ENCODE measurements at regions not wholly inside any gene's neighbourhood (a gene's known extent, or its start where the extent isn't known, plus 50 kb on each side); places are given as distances from the start of the nearest gene placed in this dataset.
"Not testable (repeated sequence)": the region's sequence is repeated elsewhere in the genome, so short reads cannot be mapped to it uniquely, and the experiment has no call there.

- H3K4me3 ChIP-seq (ENCODE audit: low read depth, low read length, poor library complexity, severe bottlenecking): no peak overlapping the region
- H3K9me2 ChIP-seq (ENCODE audit: low read depth, low read length): no peaks in the 10 kb centered on the region
- H3K36me3 ChIP-seq (ENCODE audit: insufficient read depth, low read length): no peaks in the 10 kb centered on the region
- TF ChIP-seq EZH2 (IDR thresholded peaks at IDR 0.05; ENCODE audit: borderline replicate concordance, low read length) (no peak), CTCF (IDR thresholded peaks at IDR 0.05; ENCODE audit: low read length) (no peak)
- no peak overlapping the region for H3K27ac ChIP-seq (ENCODE audit: low read depth, low read length, poor library complexity, severe bottlenecking)
- no peaks in the 10 kb centered on the region for H4K20me1 ChIP-seq (ENCODE audit: insufficient read depth, low read length)
- no peak overlapping the region for H3K4me2 ChIP-seq (ENCODE audit: low read length)
- no peaks in the 10 kb centered on the region for H3K4me1 ChIP-seq (ENCODE audit: insufficient read depth, low read length, severe bottlenecking)
- no peaks in the 10 kb centered on the region for H3K79me2 ChIP-seq (ENCODE audit: insufficient read depth, low read length)
- H3K9ac ChIP-seq (ENCODE audit: low read length): no peak overlapping the region
- H3K9me3 ChIP-seq (ENCODE audit: low read length): no peaks in the 10 kb centered on the region
- no peaks in the 10 kb centered on the region for H3K27me3 ChIP-seq (ENCODE audit: insufficient read depth, low read length)
- H3F3A ChIP-seq (ENCODE audit: insufficient read depth, low read length): no peaks in the 10 kb centered on the region
- H2AFZ ChIP-seq (ENCODE audit: low read length): no peak overlapping the region
These were observed 278.3 kb downstream of the KCNJ2 start for GRCh38 chr17:70447588-70447987.

- H3K4me2 ChIP-seq (ENCODE audit: low read length); H3K9me3 ChIP-seq (ENCODE audit: low read length); H3K4me3 ChIP-seq (ENCODE audit: low read depth, low read length, poor library complexity, severe bottlenecking); H3K9me2 ChIP-seq (ENCODE audit: low read depth, low read length); H3K79me2 ChIP-seq (ENCODE audit: insufficient read depth, low read length); H3K4me1 ChIP-seq (ENCODE audit: insufficient read depth, low read length, severe bottlenecking); H4K20me1 ChIP-seq (ENCODE audit: insufficient read depth, low read length); H3K27me3 ChIP-seq (ENCODE audit: insufficient read depth, low read length); H3K9ac ChIP-seq (ENCODE audit: low read length); H3K27ac ChIP-seq (ENCODE audit: low read depth, low read length, poor library complexity, severe bottlenecking); H2AFZ ChIP-seq (ENCODE audit: low read length); H3F3A ChIP-seq (ENCODE audit: insufficient read depth, low read length); H3K36me3 ChIP-seq (ENCODE audit: insufficient read depth, low read length): not testable (repeated sequence)
These were observed 283.7 kb downstream of the KCNJ2 start for GRCh38 chr17:70453075-70453474.

DNA sequence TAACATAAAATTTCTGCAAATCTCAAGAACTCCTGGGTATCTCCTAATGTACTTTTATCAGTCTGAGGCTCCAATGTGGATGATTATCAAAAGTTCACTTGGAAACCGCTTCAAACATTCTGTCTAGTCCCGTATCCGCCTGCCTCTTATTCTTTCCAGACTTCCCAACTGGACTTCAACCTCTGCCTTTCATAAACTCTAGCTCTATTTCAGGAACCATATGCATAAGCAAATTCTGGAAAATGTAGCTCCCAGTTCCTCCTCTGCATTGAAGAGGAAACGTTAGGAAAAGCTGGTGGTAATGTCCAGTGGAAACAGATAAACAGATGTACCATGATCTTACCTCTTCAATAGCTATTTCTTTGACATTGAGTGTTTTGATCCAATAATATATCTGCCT lies 285.0 kb downstream of the KCNJ2 start:
- Histone ChIP-seq H3K27me3 (ENCODE audit: insufficient read depth, low read length) (no peaks in the 10 kb centered on the region), H3K9ac (ENCODE audit: low read length) (no peak overlapping the region), H3K27ac (ENCODE audit: low read depth, low read length, poor library complexity, severe bottlenecking) (no peak overlapping the region), H2AFZ (ENCODE audit: low read length) (no peak overlapping the region), H3K4me2 (ENCODE audit: low read length) (no peak overlapping the region), H4K20me1 (ENCODE audit: insufficient read depth, low read length) (no peaks in the 10 kb centered on the region), H3K9me3 (ENCODE audit: low read length) (no peaks in the 10 kb centered on the region), H3F3A (ENCODE audit: insufficient read depth, low read length) (no peaks in the 10 kb centered on the region), H3K36me3 (ENCODE audit: insufficient read depth, low read length) (no peaks in the 10 kb centered on the region), H3K4me1 (ENCODE audit: insufficient read depth, low read length, severe bottlenecking) (no peaks in the 10 kb centered on the region), H3K79me2 (ENCODE audit: insufficient read depth, low read length) (no peaks in the 10 kb centered on the region), H3K4me3 (ENCODE audit: low read depth, low read length, poor library complexity, severe bottlenecking) (no peak overlapping the region), H3K9me2 (ENCODE audit: low read depth, low read length) (no peaks in the 10 kb centered on the region)
- TF ChIP-seq CTCF (IDR thresholded peaks at IDR 0.05; ENCODE audit: low read length) (no peak), EZH2 (IDR thresholded peaks at IDR 0.05; ENCODE audit: borderline replicate concordance, low read length) (no peak)

GRCh38 chr17:70454908-70455307 lies 285.6 kb downstream of the KCNJ2 start:
- TF ChIP-seq CTCF (IDR thresholded peaks at IDR 0.05; ENCODE audit: low read length): no peak
- TF ChIP-seq EZH2 (IDR thresholded peaks at IDR 0.05; ENCODE audit: borderline replicate concordance, low read length): no peak

More at GRCh38 chr17:70454908-70455307, 285.6 kb downstream of the KCNJ2 start:
- Histone ChIP-seq H3K4me1 (ENCODE audit: insufficient read depth, low read length, severe bottlenecking) (no peaks in the 10 kb centered on the region), H4K20me1 (ENCODE audit: insufficient read depth, low read length) (no peaks in the 10 kb centered on the region), H3K36me3 (ENCODE audit: insufficient read depth, low read length) (no peaks in the 10 kb centered on the region), H3K4me2 (ENCODE audit: low read length) (no peak overlapping the region), H3K4me3 (ENCODE audit: low read depth, low read length, poor library complexity, severe bottlenecking) (no peak overlapping the region), H3K9me2 (ENCODE audit: low read depth, low read length) (no peaks in the 10 kb centered on the region), H3K9ac (ENCODE audit: low read length) (no peak overlapping the region), H3F3A (ENCODE audit: insufficient read depth, low read length) (no peaks in the 10 kb centered on the region), H2AFZ (ENCODE audit: low read length) (no peak overlapping the region), H3K9me3 (ENCODE audit: low read length) (no peaks in the 10 kb centered on the region), H3K27me3 (ENCODE audit: insufficient read depth, low read length) (no peaks in the 10 kb centered on the region), H3K27ac (ENCODE audit: low read depth, low read length, poor library complexity, severe bottlenecking) (no peak overlapping the region), H3K79me2 (ENCODE audit: insufficient read depth, low read length) (no peaks in the 10 kb centered on the region)

Data from OCI-LY1 (cell line).